Neuron (in vitro differentiated cells): ENCODE measurements at regions not wholly inside any gene's neighbourhood (a gene's known extent, or its start where the extent isn't known, plus 50 kb on each side); places are given as distances from the start of the nearest gene placed in this dataset.

Experiments
- H2AFZ ChIP-seq: one replicate; pipeline ENCODE4 v1.6.1; 2013; ENCODE audit warnings: low read depth, mild to moderate bottlenecking, inconsistent platforms, low read length, moderate library complexity
- H3K27me3 ChIP-seq: one replicate; pipeline ENCODE4 v1.6.1; 2013; ENCODE audit warnings: low read length; ENCODE audit not compliant: insufficient read depth
- H3K36me3 ChIP-seq: one replicate; pipeline ENCODE4 v1.6.1; 2013; ENCODE audit warnings: low read length; ENCODE audit not compliant: insufficient read depth
- H3K4me1 ChIP-seq: one replicate; pipeline ENCODE4 v1.6.1; 2013; ENCODE audit warnings: low read length; ENCODE audit not compliant: insufficient read depth
- H3K4me3 ChIP-seq: 2 replicates; pipeline ENCODE4 v1.5.1; 2013; ENCODE audit warnings: mild to moderate bottlenecking, low read length, moderate library complexity
- H3K9me3 ChIP-seq: one replicate; pipeline ENCODE4 v1.6.1; 2013; ENCODE audit warnings: low read length

- no peak overlapping the region for H3K4me3 ChIP-seq
- no peaks in the 10 kb centered on the region for H3K9me3 ChIP-seq
- no peaks in the 10 kb centered on the region for H3K4me1 ChIP-seq
- H3K27me3 ChIP-seq, result no peaks in the 10 kb centered on the region
- no peaks in the 10 kb centered on the region for H3K36me3 ChIP-seq
- H2AFZ ChIP-seq, result no peak overlapping the region
Observed at GRCh38 chr6:128694303-128695009, 174.1 kb upstream of the PTPRK start.

- Histone ChIP-seq H3K4me3 (no peak overlapping the region), H3K27me3 (no peaks in the 10 kb centered on the region), H3K36me3 (no peaks in the 10 kb centered on the region), H3K9me3 (no peaks in the 10 kb centered on the region), H3K4me1 (no peaks in the 10 kb centered on the region), H2AFZ (no peak overlapping the region)
Observed at GRCh38 chr6:128690063-128690462, 169.7 kb upstream of the PTPRK start.

- Histone ChIP-seq H3K36me3 (no peaks in the 10 kb centered on the region), H3K4me1 (no peaks in the 10 kb centered on the region), H3K4me3 (no peak overlapping the region), H3K9me3 (no peaks in the 10 kb centered on the region), H2AFZ (no peak overlapping the region), H3K27me3 (no peaks in the 10 kb centered on the region)
Observed at GRCh38 chr6:128686084-128686483, 165.7 kb upstream of the PTPRK start.

GRCh38 chr6:128676456-128676855 lies 156.1 kb upstream of the PTPRK start:
- Histone ChIP-seq H3K36me3 (no peaks in the 10 kb centered on the region), H3K9me3 (no peaks in the 10 kb centered on the region), H3K4me3 (no peak overlapping the region), H2AFZ (no peak overlapping the region), H3K27me3 (no peaks in the 10 kb centered on the region), H3K4me1 (no peaks in the 10 kb centered on the region)

GRCh38 chr6:128672023-128672422 lies 151.6 kb upstream of the PTPRK start:
- Histone ChIP-seq H3K4me3 (no peak overlapping the region), H3K4me1 (no peaks in the 10 kb centered on the region), H3K36me3 (no peaks in the 10 kb centered on the region), H2AFZ (no peak overlapping the region), H3K27me3 (no peaks in the 10 kb centered on the region), H3K9me3 (no peaks in the 10 kb centered on the region)

- no peaks in the 10 kb centered on the region for H3K27me3 ChIP-seq
- H3K9me3 ChIP-seq, result no peaks in the 10 kb centered on the region
- no peak overlapping the region for H2AFZ ChIP-seq
- H3K36me3 ChIP-seq, result no peaks in the 10 kb centered on the region
- H3K4me1 ChIP-seq, result no peaks in the 10 kb centered on the region
- no peak overlapping the region for H3K4me3 ChIP-seq
Observed at GRCh38 chr6:128667339-128667858, 147.0 kb upstream of the PTPRK start.

GRCh38 chr6:128666405-128666804 lies 146.0 kb upstream of the PTPRK start:
- no peaks in the 10 kb centered on the region for H3K27me3 ChIP-seq
- no peaks in the 10 kb centered on the region for H3K9me3 ChIP-seq
- no peaks in the 10 kb centered on the region for H3K4me1 ChIP-seq
- no peak overlapping the region for H3K4me3 ChIP-seq
- no peaks in the 10 kb centered on the region for H3K36me3 ChIP-seq
- no peak overlapping the region for H2AFZ ChIP-seq

GRCh38 chr6:128663238-128663637 lies 142.8 kb upstream of the PTPRK start:
- H3K27me3 ChIP-seq, result no peaks in the 10 kb centered on the region

GRCh38 chr6:128659878-128660622 lies 139.7 kb upstream of the PTPRK start:
- Histone ChIP-seq H3K4me3 (no peak overlapping the region), H3K27me3 (no peaks in the 10 kb centered on the region), H2AFZ (no peak overlapping the region), H3K9me3 (no peaks in the 10 kb centered on the region), H3K4me1 (peaks cover 3% of the 10 kb centered on the region), H3K36me3 (no peaks in the 10 kb centered on the region)

More at GRCh38 chr6:128663238-128663637, 142.8 kb upstream of the PTPRK start:
- Histone ChIP-seq H2AFZ (no peak overlapping the region), H3K36me3 (no peaks in the 10 kb centered on the region), H3K4me1 (no peaks in the 10 kb centered on the region), H3K9me3 (no peaks in the 10 kb centered on the region), H3K4me3 (no peak overlapping the region)

- no peak overlapping the region for H3K4me3 ChIP-seq
- no peaks in the 10 kb centered on the region for H3K27me3 ChIP-seq
- H3K4me1 ChIP-seq, result peaks cover 3% of the 10 kb centered on the region
- no peak overlapping the region for H2AFZ ChIP-seq
- no peaks in the 10 kb centered on the region for H3K36me3 ChIP-seq
- no peaks in the 10 kb centered on the region for H3K9me3 ChIP-seq
Observed at GRCh38 chr6:128659276-128659675, 138.9 kb upstream of the PTPRK start.

- Histone ChIP-seq H3K27me3 (no peaks in the 10 kb centered on the region), H3K36me3 (no peaks in the 10 kb centered on the region), H2AFZ (no peak overlapping the region), H3K4me1 (peaks cover 3% of the 10 kb centered on the region), H3K9me3 (no peaks in the 10 kb centered on the region), H3K4me3 (no peak overlapping the region)
Observed at GRCh38 chr6:128657181-128657580, 136.8 kb upstream of the PTPRK start.

- Histone ChIP-seq H3K9me3 (no peaks in the 10 kb centered on the region), H2AFZ (peak overlapping the region; percentile 13), H3K36me3 (no peaks in the 10 kb centered on the region), H3K27me3 (no peaks in the 10 kb centered on the region), H3K4me3 (no peak overlapping the region), H3K4me1 (peaks cover 3% of the 10 kb centered on the region)
Observed at GRCh38 chr6:128655978-128656498, 135.6 kb upstream of the PTPRK start.

- Histone ChIP-seq H3K4me1 (peaks cover 6% of the 10 kb centered on the region), H3K36me3 (no peaks in the 10 kb centered on the region), H3K4me3 (no peak overlapping the region), H3K9me3 (no peaks in the 10 kb centered on the region), H2AFZ (no peak overlapping the region), H3K27me3 (no peaks in the 10 kb centered on the region)
Observed at GRCh38 chr6:128648022-128648598, 127.7 kb upstream of the PTPRK start.
